DOHH2 (cell line): ENCODE measurements at regions not wholly inside any gene's neighbourhood (a gene's known extent, or its start where the extent isn't known, plus 50 kb on each side); places are given as distances from the start of the nearest gene placed in this dataset.

ENCODE experiments used
- H3F3A ChIP-seq: fragments of 200-600 bp; sonication (generic), shearing (Covaris generic); 2 replicates; pipeline ENCODE4 v1.6.0; 2016; ENCODE audit warnings: antibody characterized with exemption, mild to moderate bottlenecking; ENCODE audit not compliant: control insufficient read depth, insufficient read depth
- H3K27ac ChIP-seq: fragments of 200-600 bp; sonication (generic); 2 replicates; pipeline ENCODE4 v1.5.1; 2014; ENCODE audit warnings: low read depth, mild to moderate bottlenecking, low read length, moderate library complexity
- H3K27me3 ChIP-seq: fragments of 200-600 bp; sonication (generic); 2 replicates; pipeline ENCODE4 v1.6.1; 2014; ENCODE audit warnings: mild to moderate bottlenecking, low read length, mixed read lengths; ENCODE audit not compliant: control insufficient read depth
- H3K36me3 ChIP-seq: fragments of 200-600 bp; sonication (generic); 2 replicates; pipeline ENCODE4 v1.6.1; 2014; ENCODE audit warnings: mild to moderate bottlenecking, low read length, moderate library complexity, mixed read lengths; ENCODE audit not compliant: control insufficient read depth
- H3K4me1 ChIP-seq: fragments of 200-600 bp; sonication (generic); 2 replicates; pipeline ENCODE4 v1.6.1; 2014; ENCODE audit warnings: mild to moderate bottlenecking, low read length, mixed read lengths; ENCODE audit not compliant: control insufficient read depth
- H3K4me2 ChIP-seq: fragments of 200-600 bp; sonication (generic); 2 replicates; pipeline ENCODE4 v1.6.0; 2014; ENCODE audit warnings: mild to moderate bottlenecking, low read length, moderate library complexity
- H3K4me3 ChIP-seq: fragments of 200-600 bp; sonication (generic); 2 replicates; pipeline ENCODE4 v1.5.1; 2014; ENCODE audit warnings: mild to moderate bottlenecking, low read length, mixed read lengths
- H3K79me2 ChIP-seq: fragments of 200-600 bp; sonication (generic); 2 replicates; pipeline ENCODE4 v1.6.1; 2014; ENCODE audit warnings: mild to moderate bottlenecking, low read length, mixed read lengths; ENCODE audit not compliant: control insufficient read depth
- H3K9me2 ChIP-seq: fragments of 200-600 bp; sonication (generic); replicated peaks from 2 replicates; pipeline ENCODE4 v1.6.1; 2014; ENCODE audit warnings: mild to moderate bottlenecking, low read length, mixed read lengths; ENCODE audit not compliant: control insufficient read depth
- H3K9me3 ChIP-seq: fragments of 200-600 bp; sonication (generic); 2 replicates; pipeline ENCODE4 v1.6.1; 2014; ENCODE audit warnings: antibody characterized with exemption, low read length, mixed read lengths; ENCODE audit not compliant: control insufficient read depth, insufficient read depth
- H4K20me1 ChIP-seq: fragments of 200-600 bp; sonication (generic); 2 replicates; pipeline ENCODE4 v1.6.0; 2014; ENCODE audit warnings: low read depth, mild to moderate bottlenecking, antibody characterized with exemption, low read length, moderate library complexity; ENCODE audit not compliant: control insufficient read depth, insufficient read depth
- CTCF ChIP-seq: fragments of 200-600 bp; sonication (generic); IDR thresholded peaks from one replicate; pipeline ENCODE4 v1.5.1; 2014; ENCODE audit warnings: antibody characterized with exemption, mild to moderate bottlenecking, low read depth, low read length; ENCODE audit not compliant: poor library complexity, severe bottlenecking
- EZH2phosphoT487 ChIP-seq: fragments of 200-600 bp; sonication (generic); IDR thresholded peaks from 2 replicates; pipeline ENCODE4 v1.6.1; 2017; ENCODE audit warnings: borderline replicate concordance, mild to moderate bottlenecking, antibody characterized with exemption, low read length, moderate library complexity, mixed read lengths

- H3F3A ChIP-seq, result no peaks in the 10 kb centered on the region
- H3K4me1 ChIP-seq, result no peaks in the 10 kb centered on the region
- H3K4me3 ChIP-seq, result no peak overlapping the region
- no peak overlapping the region for H3K27ac ChIP-seq
- no peaks in the 10 kb centered on the region for H3K9me2 ChIP-seq
- no peak overlapping the region for H3K4me2 ChIP-seq
- no peaks in the 10 kb centered on the region for H3K27me3 ChIP-seq
- H3K79me2 ChIP-seq, result no peaks in the 10 kb centered on the region
- no peaks in the 10 kb centered on the region for H4K20me1 ChIP-seq
- H3K9me3 ChIP-seq, result no peaks in the 10 kb centered on the region
- TF ChIP-seq EZH2phosphoT487 (no peak), CTCF (no peak)
- H3K36me3 ChIP-seq, result no peaks in the 10 kb centered on the region
Measured at GRCh38 chr2:180905002-180905401, 75.4 kb upstream of the UBE2E3 start.

- Histone ChIP-seq H3K4me2 (no peak overlapping the region), H3K9me2 (no peaks in the 10 kb centered on the region), H3K4me1 (no peaks in the 10 kb centered on the region), H3K79me2 (no peaks in the 10 kb centered on the region), H3K4me3 (no peak overlapping the region), H3K27me3 (no peaks in the 10 kb centered on the region), H3F3A (no peaks in the 10 kb centered on the region), H4K20me1 (no peaks in the 10 kb centered on the region), H3K9me3 (no peaks in the 10 kb centered on the region), H3K27ac (no peak overlapping the region), H3K36me3 (no peaks in the 10 kb centered on the region)
- TF ChIP-seq CTCF (no peak), EZH2phosphoT487 (no peak)
Measured at GRCh38 chr2:180901331-180901730, 79.1 kb upstream of the UBE2E3 start.

GRCh38 chr2:180893752-180894151 lies 86.7 kb upstream of the UBE2E3 start:
- Histone ChIP-seq H3K4me3 (no peak overlapping the region), H3K9me3 (no peaks in the 10 kb centered on the region), H3K79me2 (no peaks in the 10 kb centered on the region), H3F3A (no peaks in the 10 kb centered on the region), H3K9me2 (no peaks in the 10 kb centered on the region), H3K27ac (no peak overlapping the region), H4K20me1 (no peaks in the 10 kb centered on the region), H3K36me3 (no peaks in the 10 kb centered on the region), H3K4me2 (no peak overlapping the region), H3K27me3 (no peaks in the 10 kb centered on the region), H3K4me1 (no peaks in the 10 kb centered on the region)
- no peak for TF ChIP-seq EZH2phosphoT487
- TF ChIP-seq CTCF, result no peak

- Histone ChIP-seq H3K4me2 (no peak overlapping the region), H3K27me3 (no peaks in the 10 kb centered on the region), H3K36me3 (no peaks in the 10 kb centered on the region), H3K4me1 (no peaks in the 10 kb centered on the region), H4K20me1 (no peaks in the 10 kb centered on the region), H3K4me3 (no peak overlapping the region), H3F3A (no peaks in the 10 kb centered on the region), H3K79me2 (no peaks in the 10 kb centered on the region), H3K9me2 (no peaks in the 10 kb centered on the region), H3K9me3 (no peaks in the 10 kb centered on the region), H3K27ac (no peak overlapping the region)
- no peak for TF ChIP-seq EZH2phosphoT487
- TF ChIP-seq CTCF, result no peak
Measured at GRCh38 chr2:180892091-180892490, 88.3 kb upstream of the UBE2E3 start.
